ENCODE measurements at regions not wholly inside any gene's neighbourhood (a gene's known extent, or its start where the extent isn't known, plus 50 kb on each side); places are given as distances from the start of the nearest gene placed in this dataset.
A peak's percentile ranks its signal among the peaks of the same experiment; 100 is the strongest.

DNA sequence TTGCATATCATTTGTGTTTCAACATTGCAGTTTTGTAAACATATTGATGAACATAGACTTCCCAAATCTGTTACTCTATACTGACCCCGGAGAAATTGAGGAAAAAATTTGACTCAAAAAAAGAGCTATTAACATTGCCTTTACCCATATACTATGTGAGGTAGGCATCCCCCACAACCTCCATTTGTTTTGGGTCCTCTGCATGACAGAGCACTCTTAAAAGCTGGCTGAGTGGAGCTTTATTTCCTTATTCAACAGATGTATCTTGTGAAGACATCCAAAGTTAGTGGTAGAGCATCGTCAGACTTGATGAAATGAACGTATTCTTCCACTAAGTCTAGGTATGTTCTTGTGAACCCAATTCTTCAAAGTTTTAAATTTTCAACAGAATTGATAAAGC lies 310.5 kb downstream of the CDH9 start:
- Histone ChIP-seq H3K4me3 (ENCODE audit: insufficient read depth, low read depth, low read length) (no peak overlapping the region), H3K27me3 (ENCODE audit: control insufficient read depth, insufficient read depth, low read length) (no peaks in the 10 kb centered on the region), H3K36me3 (replicated peaks; ENCODE audit: control insufficient read depth, insufficient read depth, low read length) (no peaks in the 10 kb centered on the region)
- DNase-seq, result peak; percentile 3

DNA sequence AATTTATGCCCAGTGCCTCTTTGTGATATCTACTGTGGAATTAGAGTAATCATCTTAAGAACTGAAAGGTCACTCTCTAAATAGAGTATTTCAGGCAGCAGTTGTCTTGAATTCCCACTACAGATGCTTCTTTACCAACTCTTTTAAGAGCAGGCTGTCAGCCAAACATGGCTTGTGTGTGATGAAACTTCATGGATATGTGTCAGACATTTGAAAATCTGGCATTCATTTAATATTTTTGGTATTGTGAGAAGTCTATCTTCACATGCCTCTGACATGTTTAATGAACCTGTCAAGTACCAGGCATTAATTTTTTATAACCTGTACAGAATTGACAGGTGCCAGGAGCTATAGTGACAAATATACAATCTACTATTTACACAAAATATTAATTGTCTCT lies 318.6 kb downstream of the CDH9 start:
- no peaks in the 10 kb centered on the region for H3K27me3 ChIP-seq (ENCODE audit: control insufficient read depth, insufficient read depth, low read length)
- DNase-seq, result no peak
- no peak overlapping the region for H3K4me3 ChIP-seq (ENCODE audit: insufficient read depth, low read depth, low read length)
- H3K36me3 ChIP-seq (replicated peaks; ENCODE audit: control insufficient read depth, insufficient read depth, low read length), result no peaks in the 10 kb centered on the region

DNA sequence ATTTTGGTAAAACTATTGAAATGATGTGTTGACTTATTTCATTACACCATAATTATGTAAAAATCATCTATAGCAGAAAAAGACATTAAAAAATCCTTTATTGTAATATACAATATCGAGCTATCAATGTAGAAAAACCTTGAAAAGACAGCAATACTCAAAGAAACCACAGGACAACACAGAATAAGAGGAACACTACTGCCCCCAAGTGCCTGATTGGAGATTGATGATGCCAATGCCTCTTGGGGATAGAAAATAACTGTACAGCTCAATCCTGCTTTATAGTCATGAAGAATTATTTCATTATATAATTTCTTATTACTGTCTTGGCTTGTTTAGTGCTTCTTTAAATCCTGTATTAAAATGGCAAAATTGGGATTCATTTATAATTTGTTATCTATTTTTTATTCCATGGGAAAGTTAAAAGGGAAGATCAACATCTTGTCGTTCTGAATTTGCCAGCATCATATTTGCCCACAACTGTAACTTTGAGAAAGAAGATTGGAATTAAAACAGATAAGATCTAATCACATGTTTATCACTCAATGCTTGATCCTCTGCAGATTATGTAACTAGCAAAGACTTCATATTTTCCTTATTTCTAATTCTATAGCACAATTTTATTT lies 337.5 kb downstream of the CDH9 start:
- DNase-seq, result peak; percentile 39
- H3K4me3 ChIP-seq (ENCODE audit: insufficient read depth, low read depth, low read length), result no peak overlapping the region
- no peaks in the 10 kb centered on the region for H3K36me3 ChIP-seq (replicated peaks; ENCODE audit: control insufficient read depth, insufficient read depth, low read length)
- no peaks in the 10 kb centered on the region for H3K27me3 ChIP-seq (ENCODE audit: control insufficient read depth, insufficient read depth, low read length)

- no peak for DNase-seq
- no peak overlapping the region for H3K4me3 ChIP-seq (ENCODE audit: insufficient read depth, low read depth, low read length)
These were observed 345.4 kb downstream of the CDH9 start for GRCh38 chr5:26692952-26693351.

DNA sequence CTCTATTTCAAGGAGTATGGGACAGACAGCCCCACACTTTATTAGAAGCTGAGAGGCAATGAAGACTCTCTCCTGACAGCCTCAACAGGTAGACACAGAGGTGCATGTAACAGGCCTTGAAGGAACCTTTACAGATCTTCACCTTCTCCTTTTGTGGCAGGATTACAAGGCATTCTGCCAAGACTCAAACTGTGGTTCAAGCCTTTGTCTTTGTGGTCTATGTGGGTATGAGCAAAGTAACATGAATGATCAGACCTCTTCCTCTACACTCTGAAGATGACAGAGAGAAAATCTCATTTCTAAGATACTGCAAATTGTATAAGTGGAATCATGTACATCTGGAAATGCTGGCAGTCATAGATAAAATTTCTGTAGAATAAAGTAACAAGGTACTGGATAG lies 346.9 kb downstream of the CDH9 start:
- Histone ChIP-seq H3K36me3 (replicated peaks; ENCODE audit: control insufficient read depth, insufficient read depth, low read length) (no peaks in the 10 kb centered on the region), H3K27me3 (ENCODE audit: control insufficient read depth, insufficient read depth, low read length) (no peaks in the 10 kb centered on the region), H3K4me3 (ENCODE audit: insufficient read depth, low read depth, low read length) (no peak overlapping the region)
- no peak for DNase-seq

More at GRCh38 chr5:26692952-26693351, 345.4 kb downstream of the CDH9 start:
- H3K36me3 ChIP-seq (replicated peaks; ENCODE audit: control insufficient read depth, insufficient read depth, low read length), result no peaks in the 10 kb centered on the region
- no peaks in the 10 kb centered on the region for H3K27me3 ChIP-seq (ENCODE audit: control insufficient read depth, insufficient read depth, low read length)

DNA sequence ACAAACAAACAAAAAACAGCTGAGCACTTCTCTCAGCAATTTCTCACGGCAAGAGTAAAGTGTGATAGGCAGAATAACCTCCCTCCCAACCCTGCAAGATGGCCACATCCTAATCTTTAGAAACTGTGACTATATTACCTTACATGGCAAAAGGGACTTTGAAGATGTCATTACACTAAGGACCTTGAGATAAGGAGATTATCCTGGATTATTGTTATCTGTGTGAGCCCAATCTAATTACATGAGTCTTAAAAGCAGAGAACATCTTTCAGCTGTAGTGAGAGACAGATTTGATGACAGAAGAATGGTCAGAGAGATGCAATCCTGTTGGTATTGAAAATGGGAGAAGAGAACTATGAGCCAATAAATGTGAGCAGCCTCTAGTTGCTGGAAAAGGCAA lies 347.9 kb downstream of the CDH9 start:
- DNase-seq, result no peak
- Histone ChIP-seq H3K27me3 (ENCODE audit: control insufficient read depth, insufficient read depth, low read length) (no peaks in the 10 kb centered on the region), H3K4me3 (ENCODE audit: insufficient read depth, low read depth, low read length) (no peak overlapping the region), H3K36me3 (replicated peaks; ENCODE audit: control insufficient read depth, insufficient read depth, low read length) (no peaks in the 10 kb centered on the region)

GRCh38 chr5:26681861-26682260 lies 356.5 kb downstream of the CDH9 start:
- no peak for DNase-seq
- no peaks in the 10 kb centered on the region for H3K36me3 ChIP-seq (replicated peaks; ENCODE audit: control insufficient read depth, insufficient read depth, low read length)

GRCh38 chr5:26674846-26675245 lies 363.5 kb downstream of the CDH9 start:
- Histone ChIP-seq H3K4me3 (ENCODE audit: insufficient read depth, low read depth, low read length) (no peak overlapping the region), H3K27me3 (ENCODE audit: control insufficient read depth, insufficient read depth, low read length) (no peaks in the 10 kb centered on the region), H3K36me3 (replicated peaks; ENCODE audit: control insufficient read depth, insufficient read depth, low read length) (no peaks in the 10 kb centered on the region)
- no peak for DNase-seq

More at GRCh38 chr5:26681861-26682260, 356.5 kb downstream of the CDH9 start:
- Histone ChIP-seq H3K4me3 (ENCODE audit: insufficient read depth, low read depth, low read length) (no peak overlapping the region), H3K27me3 (ENCODE audit: control insufficient read depth, insufficient read depth, low read length) (no peaks in the 10 kb centered on the region)

GRCh38 chr5:26669523-26669922 lies 368.9 kb downstream of the CDH9 start:
- Histone ChIP-seq H3K4me3 (ENCODE audit: insufficient read depth, low read depth, low read length) (no peak overlapping the region), H3K27me3 (ENCODE audit: control insufficient read depth, insufficient read depth, low read length) (no peaks in the 10 kb centered on the region), H3K36me3 (replicated peaks; ENCODE audit: control insufficient read depth, insufficient read depth, low read length) (no peaks in the 10 kb centered on the region)
- DNase-seq, result peak; percentile 12

GRCh38 chr5:26669031-26669430 lies 369.4 kb downstream of the CDH9 start:
- no peaks in the 10 kb centered on the region for H3K27me3 ChIP-seq (ENCODE audit: control insufficient read depth, insufficient read depth, low read length)
- no peak overlapping the region for H3K4me3 ChIP-seq (ENCODE audit: insufficient read depth, low read depth, low read length)
- DNase-seq, result no peak
- H3K36me3 ChIP-seq (replicated peaks; ENCODE audit: control insufficient read depth, insufficient read depth, low read length), result no peaks in the 10 kb centered on the region

DNA sequence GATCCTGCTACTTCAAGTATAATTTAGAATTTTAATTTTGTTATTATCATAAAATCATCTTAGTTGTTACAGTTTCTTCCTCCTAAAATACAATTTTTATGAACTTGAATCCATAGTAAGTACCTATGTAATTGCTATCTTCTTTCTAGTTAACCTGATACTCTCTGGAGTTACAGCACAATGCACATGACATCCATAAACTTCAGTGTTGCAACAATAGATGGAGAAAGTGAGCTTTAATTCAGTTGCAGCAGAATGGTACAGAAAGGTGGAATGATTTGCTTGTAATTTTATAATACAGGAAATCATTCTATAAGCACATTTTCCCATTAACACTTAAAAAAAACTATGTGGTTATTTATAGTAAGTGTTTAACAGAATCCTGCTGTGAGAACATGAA lies 372.0 kb downstream of the CDH9 start:
- no peaks in the 10 kb centered on the region for H3K27me3 ChIP-seq (ENCODE audit: control insufficient read depth, insufficient read depth, low read length)
- H3K36me3 ChIP-seq (replicated peaks; ENCODE audit: control insufficient read depth, insufficient read depth, low read length), result no peaks in the 10 kb centered on the region
- H3K4me3 ChIP-seq (ENCODE audit: insufficient read depth, low read depth, low read length), result no peak overlapping the region
- DNase-seq, result no peak

DNA sequence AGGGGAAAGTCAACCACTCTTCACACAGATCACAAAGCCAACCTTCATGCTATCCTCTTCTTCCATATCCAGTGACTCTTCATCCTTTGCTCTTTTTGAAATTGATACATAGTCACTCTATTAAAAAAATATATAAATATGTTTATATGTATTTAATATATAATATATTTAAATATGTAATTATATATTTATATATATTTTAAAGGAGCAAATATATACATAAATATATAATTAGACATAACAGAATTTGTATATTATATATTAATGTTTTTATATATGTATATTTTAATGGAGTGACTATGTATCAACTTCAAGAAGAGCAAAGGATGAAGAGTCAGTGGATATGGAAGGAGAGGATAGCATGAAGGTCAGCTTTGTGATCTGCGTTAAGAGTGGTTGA lies 374.9 kb downstream of the CDH9 start:
- Histone ChIP-seq H3K36me3 (replicated peaks; ENCODE audit: control insufficient read depth, insufficient read depth, low read length) (no peaks in the 10 kb centered on the region), H3K27me3 (ENCODE audit: control insufficient read depth, insufficient read depth, low read length) (no peaks in the 10 kb centered on the region), H3K4me3 (ENCODE audit: insufficient read depth, low read depth, low read length) (no peak overlapping the region)
- no peak for DNase-seq

DNA sequence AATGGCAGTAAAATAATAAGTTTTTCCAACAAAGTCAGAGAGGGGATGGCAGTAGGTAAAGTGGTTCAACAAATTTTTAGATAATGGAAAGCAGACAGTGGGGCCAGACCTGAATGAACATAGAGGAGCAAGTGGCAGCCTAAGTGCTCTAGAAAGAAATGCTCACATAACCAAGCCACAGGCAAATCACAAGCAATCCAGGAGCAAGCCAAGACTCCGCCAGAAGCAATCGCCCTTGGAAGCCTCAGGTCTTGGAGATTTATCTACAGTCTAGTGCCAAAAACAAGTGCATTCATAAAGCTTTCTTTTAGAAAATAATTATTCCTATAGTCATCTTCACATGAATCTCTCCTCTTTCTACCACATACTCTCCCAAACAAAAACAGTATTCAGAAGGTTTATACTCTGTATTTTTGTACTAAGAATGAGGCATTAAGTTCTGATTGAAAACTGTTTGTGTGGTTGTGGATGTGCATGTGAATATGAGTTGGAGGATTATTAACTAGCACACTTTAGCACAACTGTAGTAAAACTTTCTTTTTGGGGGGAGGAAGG lies 375.5 kb downstream of the CDH9 start:
- H3K27me3 ChIP-seq (ENCODE audit: control insufficient read depth, insufficient read depth, low read length), result no peaks in the 10 kb centered on the region
- no peaks in the 10 kb centered on the region for H3K36me3 ChIP-seq (replicated peaks; ENCODE audit: control insufficient read depth, insufficient read depth, low read length)
- no peak for DNase-seq
- no peak overlapping the region for H3K4me3 ChIP-seq (ENCODE audit: insufficient read depth, low read depth, low read length)

- no peaks in the 10 kb centered on the region for H3K27me3 ChIP-seq (ENCODE audit: control insufficient read depth, insufficient read depth, low read length)
- no peak overlapping the region for H3K4me3 ChIP-seq (ENCODE audit: insufficient read depth, low read depth, low read length)
- DNase-seq, result no peak
- H3K36me3 ChIP-seq (replicated peaks; ENCODE audit: control insufficient read depth, insufficient read depth, low read length), result no peaks in the 10 kb centered on the region
These were observed 378.3 kb downstream of the CDH9 start for GRCh38 chr5:26660116-26660515.

- H3K27me3 ChIP-seq (ENCODE audit: control insufficient read depth, insufficient read depth, low read length), result no peaks in the 10 kb centered on the region
- DNase-seq, result no peak
- H3K36me3 ChIP-seq (replicated peaks; ENCODE audit: control insufficient read depth, insufficient read depth, low read length), result no peaks in the 10 kb centered on the region
- no peak overlapping the region for H3K4me3 ChIP-seq (ENCODE audit: insufficient read depth, low read depth, low read length)
These were observed 389.4 kb downstream of the CDH9 start for GRCh38 chr5:26649000-26649399.

- Histone ChIP-seq H3K4me3 (ENCODE audit: insufficient read depth, low read depth, low read length) (no peak overlapping the region), H3K27me3 (ENCODE audit: control insufficient read depth, insufficient read depth, low read length) (no peaks in the 10 kb centered on the region), H3K36me3 (replicated peaks; ENCODE audit: control insufficient read depth, insufficient read depth, low read length) (no peaks in the 10 kb centered on the region)
- no peak for DNase-seq
These were observed 390.6 kb downstream of the CDH9 start for GRCh38 chr5:26647781-26648180.

Measured in H7 (cell line).